Right kidney (tissue), 1 donor: ENCODE measurements at regions not wholly inside any gene's neighbourhood (a gene's known extent, or its start where the extent isn't known, plus 50 kb on each side); places are given as distances from the start of the nearest gene placed in this dataset.
"Not testable (repeated sequence)": the region's sequence is repeated elsewhere in the genome, so short reads cannot be mapped to it uniquely, and the experiment has no call there.

Experiments
- DNase-seq: peaks from one replicate; pipeline ENCODE4 v3.0.0-alpha.2; 2016

- no peak for DNase-seq
Observed at GRCh38 chr18:30440351-30440750, 602.2 kb downstream of the DSC3 start.

- DNase-seq, result no peak
Observed at GRCh38 chr18:30439174-30439573, 603.4 kb downstream of the DSC3 start.

GRCh38 chr18:30432349-30432748, 610.2 kb downstream of the DSC3 start:
- no peak for DNase-seq

- DNase-seq, result not testable (repeated sequence)
Observed at GRCh38 chr18:30419399-30419798, 623.1 kb downstream of the DSC3 start.

GRCh38 chr18:30415903-30416302, 626.6 kb downstream of the DSC3 start:
- no peak for DNase-seq

GRCh38 chr18:30409120-30409519, 633.4 kb downstream of the DSC3 start:
- no peak for DNase-seq

GRCh38 chr18:30406728-30407127, 635.8 kb downstream of the DSC3 start:
- DNase-seq, result no peak

GRCh38 chr18:30405038-30405437, 637.5 kb downstream of the DSC3 start:
- DNase-seq, result no peak

GRCh38 chr18:30404422-30404821, 638.1 kb downstream of the DSC3 start:
- no peak for DNase-seq

GRCh38 chr18:30403278-30403677, 639.3 kb downstream of the DSC3 start:
- DNase-seq, result no peak

- DNase-seq, result no peak
Observed at GRCh38 chr18:30387401-30387800, 655.1 kb downstream of the DSC3 start.

- no peak for DNase-seq
Observed at GRCh38 chr18:30386624-30387023, 655.9 kb downstream of the DSC3 start.

GRCh38 chr18:30385684-30386083, 656.9 kb downstream of the DSC3 start:
- no peak for DNase-seq

GRCh38 chr18:30381826-30382225, 660.7 kb downstream of the DSC3 start:
- DNase-seq, result no peak

- DNase-seq, result no peak
Observed at GRCh38 chr18:30378097-30378496, 664.4 kb downstream of the DSC3 start.

- DNase-seq, result no peak
Observed at GRCh38 chr18:30376515-30376914, 666.0 kb downstream of the DSC3 start.

- no peak for DNase-seq
Observed at GRCh38 chr18:30361864-30362540, 680.5 kb downstream of the DSC3 start.

- DNase-seq, result no peak
Observed at GRCh38 chr18:30359521-30359920, 683.0 kb downstream of the DSC3 start.

GRCh38 chr18:30358555-30358954, 684.0 kb downstream of the DSC3 start:
- no peak for DNase-seq

GRCh38 chr18:30352551-30353168, 689.9 kb downstream of the DSC3 start:
- no peak for DNase-seq

GRCh38 chr18:30350263-30350662, 692.3 kb downstream of the DSC3 start:
- DNase-seq, result no peak

- DNase-seq, result no peak
Observed at GRCh38 chr18:30343090-30343489, 699.5 kb downstream of the DSC3 start.

- no peak for DNase-seq
Observed at GRCh38 chr18:30342675-30343074, 699.9 kb downstream of the DSC3 start.

GRCh38 chr18:30334781-30335180, 707.8 kb downstream of the DSC3 start:
- peak; percentile 4 for DNase-seq
